Pons (tissue), 1 donor: ENCODE measurements at regions not wholly inside any gene's neighbourhood (a gene's known extent, or its start where the extent isn't known, plus 50 kb on each side); places are given as distances from the start of the nearest gene placed in this dataset.
"Not testable (repeated sequence)": the region's sequence is repeated elsewhere in the genome, so short reads cannot be mapped to it uniquely, and the experiment has no call there.

Experiments used
- DNase-seq: peaks from one replicate; pipeline ENCODE4 v3.0.0-alpha.2; 2016; ENCODE audit warnings: low spot score

DNA sequence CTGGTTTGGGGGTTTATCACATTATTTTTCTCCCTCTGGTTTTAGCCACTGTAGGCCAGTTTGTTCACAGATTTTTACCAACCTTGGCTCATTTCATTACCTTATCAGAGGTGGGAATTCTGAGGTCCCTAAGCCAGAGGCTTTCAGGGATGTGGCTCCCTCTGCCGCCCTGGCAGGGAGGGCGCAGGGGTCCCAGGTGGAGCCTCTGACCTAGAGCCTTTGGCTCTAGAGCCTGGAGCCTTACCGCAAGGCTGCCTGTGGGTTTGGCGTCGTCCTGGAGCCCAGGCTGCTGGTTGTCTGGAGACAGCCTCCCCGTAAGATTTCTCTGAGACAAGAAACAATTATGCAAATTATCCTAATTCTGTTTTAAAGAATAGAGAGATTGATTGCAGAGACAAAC lies 188.0 kb downstream of the LMLN start:
- not testable (repeated sequence) for DNase-seq

- peak; percentile 82 for DNase-seq
Observed at GRCh38 chr3:198149904-198150303, 189.9 kb downstream of the LMLN start.

GRCh38 chr3:198151867-198152266 lies 191.8 kb downstream of the LMLN start:
- not testable (repeated sequence) for DNase-seq

DNA sequence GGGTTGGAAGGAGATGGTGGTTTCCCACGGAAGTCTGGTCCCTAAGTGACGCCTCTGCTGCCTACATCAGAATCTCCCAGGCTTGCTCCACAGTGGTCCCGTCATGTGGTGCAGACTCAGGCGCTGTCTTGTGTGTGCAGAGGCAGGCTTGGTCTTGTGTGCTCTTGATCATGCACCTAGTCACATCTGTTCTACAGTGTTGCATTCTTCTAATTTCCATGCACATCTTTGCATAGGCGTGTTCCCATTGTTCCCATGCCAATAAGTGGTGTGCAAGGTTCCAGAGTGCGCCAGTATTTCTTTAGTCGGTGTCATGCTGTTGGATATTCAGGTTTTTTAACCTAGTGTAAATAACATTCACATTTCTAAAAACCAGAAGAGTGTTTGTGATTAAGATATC lies 195.8 kb downstream of the LMLN start:
- DNase-seq, result not testable (repeated sequence)

DNA sequence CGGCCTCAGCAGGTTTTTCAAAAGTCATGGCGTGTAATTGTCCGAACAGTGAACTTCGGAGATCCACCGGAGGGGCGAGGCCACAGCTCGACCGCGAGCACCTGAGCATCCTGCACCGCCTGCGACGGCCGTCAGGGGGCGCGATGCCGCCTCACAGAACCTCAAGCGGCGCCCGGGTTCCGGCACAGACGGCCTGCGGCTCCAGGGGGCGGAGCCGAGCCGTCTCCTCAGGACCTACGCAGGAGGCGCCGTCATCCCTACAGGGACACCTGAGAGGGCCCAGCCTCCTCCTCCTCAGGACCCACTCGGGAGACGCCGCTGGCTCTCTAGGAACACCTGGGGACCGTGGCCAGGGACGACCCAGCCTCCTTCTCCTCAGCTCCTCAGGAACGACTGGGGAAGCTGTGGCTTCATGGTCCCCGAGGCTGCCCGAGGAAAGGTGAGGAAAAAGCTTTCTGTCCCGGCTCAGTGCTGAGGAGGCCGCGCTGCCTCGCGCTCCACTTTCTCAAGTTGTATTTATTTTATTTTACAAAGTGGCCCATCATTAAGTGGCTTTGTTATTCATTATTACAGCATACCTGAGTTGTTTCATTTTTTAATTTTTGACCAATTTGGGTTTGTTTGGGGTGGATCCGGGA lies 197.3 kb downstream of the LMLN start:
- not testable (repeated sequence) for DNase-seq

DNA sequence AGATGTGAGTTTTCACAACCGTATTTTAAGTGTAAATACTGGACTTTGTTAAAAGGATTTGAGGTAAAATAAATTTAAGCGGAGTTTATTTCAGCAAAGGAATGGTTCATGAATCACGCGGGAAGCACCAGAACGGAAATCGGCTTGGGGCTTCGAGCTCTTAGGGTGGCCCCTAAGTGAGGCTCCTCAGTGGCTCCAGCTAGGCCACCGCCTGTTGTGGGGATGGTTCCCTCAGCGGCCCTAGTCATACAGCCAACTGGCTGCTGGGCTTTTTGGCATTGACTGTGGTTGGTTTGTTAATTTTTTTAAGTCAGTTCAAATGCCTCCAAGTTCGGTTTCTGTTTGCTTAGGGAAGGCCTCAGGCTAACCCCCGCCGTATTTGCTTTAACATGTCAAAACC lies 198.0 kb downstream of the LMLN start:
- not testable (repeated sequence) for DNase-seq

DNA sequence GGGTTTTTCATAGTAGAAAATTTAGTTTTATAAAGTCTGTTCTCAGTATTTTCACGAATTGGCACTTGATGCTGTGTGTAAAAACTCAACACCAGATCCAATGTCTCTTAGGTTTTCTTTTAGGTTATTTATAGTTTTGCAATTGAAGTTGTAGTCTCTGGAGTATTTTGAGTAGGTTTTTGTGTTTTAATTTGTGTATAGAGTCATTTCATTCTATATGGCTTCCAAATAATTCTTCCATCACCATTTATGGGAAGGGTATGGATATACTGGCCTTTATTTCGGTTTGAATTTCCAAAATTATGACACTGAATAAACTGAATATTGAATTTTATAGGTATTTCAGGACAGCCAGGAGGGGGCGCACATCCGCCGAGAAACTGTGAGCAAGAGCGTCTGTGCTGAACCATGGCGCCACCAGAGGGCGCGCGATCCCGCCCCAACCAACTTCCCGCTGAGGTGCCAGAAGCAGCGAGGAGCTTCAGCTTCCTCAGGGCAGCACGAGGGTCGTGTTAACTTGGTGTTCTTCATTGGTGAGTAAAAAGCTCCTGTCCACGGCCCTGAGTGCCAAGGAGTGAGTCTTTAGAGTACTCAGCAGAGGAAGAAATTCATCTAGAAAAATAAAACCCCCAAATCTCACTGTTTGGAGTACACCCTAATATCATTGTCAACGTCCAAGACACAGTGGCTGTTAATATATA lies 207.5 kb downstream of the LMLN start:
- peak; percentile 29 for DNase-seq

- not testable (repeated sequence) for DNase-seq
Observed at GRCh38 chr3:198170781-198171180, 210.8 kb downstream of the LMLN start.

DNA sequence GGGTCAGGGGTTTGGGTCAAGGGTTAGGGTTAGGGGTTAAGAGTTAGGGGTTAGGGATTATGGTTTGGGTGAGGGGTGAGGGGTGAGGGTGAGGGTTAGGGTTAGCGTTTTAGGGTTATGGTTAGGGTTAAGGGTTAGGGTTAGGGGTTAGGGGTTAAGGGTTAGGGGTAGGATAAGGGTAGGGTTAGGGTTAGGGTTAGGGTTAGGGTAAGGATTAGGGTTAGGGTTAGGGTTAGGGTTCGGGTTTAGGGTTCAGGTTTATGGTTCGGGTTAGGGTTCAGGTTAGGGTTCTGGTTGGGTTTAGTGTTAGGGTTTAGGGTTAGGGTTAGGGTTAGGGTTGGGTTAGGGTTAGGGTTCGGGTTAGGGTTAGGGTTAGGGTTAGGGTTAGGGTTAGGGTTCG lies 213.1 kb downstream of the LMLN start:
- not testable (repeated sequence) for DNase-seq

- DNase-seq, result not testable (repeated sequence)
Observed at GRCh38 chr3:198173929-198174574, 214.0 kb downstream of the LMLN start.
